Panc1 (cell line): ENCODE measurements at regions not wholly inside any gene's neighbourhood (a gene's known extent, or its start where the extent isn't known, plus 50 kb on each side); places are given as distances from the start of the nearest gene placed in this dataset.

Experiments used
- ATAC-seq: fragments of 200-7000 bp; cut with Tn5 transposase; 2 replicates; pipeline ENCODE4 v1.9.1; 2020; ENCODE audit warnings: mild to moderate bottlenecking, moderate library complexity
- BruUV-seq: library from RNA; stranded (reverse); fragments of 400-500 nt; replicated peaks from 2 replicates; lab custom pipeline; 2021; lab: Mats Ljungman, UMichigan
- CTCF ChIA-PET: fragments of 300-600 bp; sonication (Branson Sonifier 250); formaldehyde crosslinking; loops from one replicate; lab custom pipeline; 2022; ENCODE audit warnings: antibody characterized with exemption; lab: Charles Lee
- POLR2A ChIA-PET: fragments of 300-600 bp; sonication (Branson Sonifier 250); formaldehyde crosslinking; loops from one replicate; lab custom pipeline; 2022; ENCODE audit warnings: antibody characterized with exemption; lab: Charles Lee
- DNase-seq: peaks from one replicate; pipeline ENCODE4 v3.0.0-alpha.2; 2010; ENCODE audit warnings: low read depth, low spot score
- H3K27ac ChIP-seq: 2 replicates; pipeline ENCODE4 v1.5.1; 2011; ENCODE audit warnings: mild to moderate bottlenecking, low read length, inconsistent platforms
- H3K27me3 ChIP-seq: fragments of 200-500 bp; sonication (Bioruptor generic); 2 replicates; pipeline ENCODE4 v1.6.0; 2014; ENCODE audit warnings: low read length, inconsistent platforms; ENCODE audit not compliant: control insufficient read depth, insufficient read depth
- H3K36me3 ChIP-seq: fragments of 200-500 bp; sonication (Bioruptor generic); 2 replicates; pipeline ENCODE4 v1.5.1; 2014; ENCODE audit warnings: inconsistent platforms, mild to moderate bottlenecking, low read length, moderate library complexity; ENCODE audit not compliant: control insufficient read depth, insufficient read depth
- H3K4me1 ChIP-seq: 2 replicates; pipeline ENCODE4 v1.5.1; 2011; ENCODE audit warnings: inconsistent platforms, mild to moderate bottlenecking, low read length, moderate library complexity; ENCODE audit not compliant: control insufficient read depth, insufficient read depth
- H3K4me3 ChIP-seq, 2 experiments: 2 replicates each; pipeline ENCODE4 v1.5.1; 2011 to 2012; ENCODE audit warnings: low read depth in 2 of 2, low read length in 2 of 2, mild to moderate bottlenecking in 2 of 2, inconsistent platforms in 1 of 2, moderate library complexity in 1 of 2
- H3K9me3 ChIP-seq: fragments of 200-500 bp; sonication (Bioruptor generic); 2 replicates; pipeline ENCODE4 v1.5.1; 2014; ENCODE audit warnings: low read depth, mild to moderate bottlenecking, inconsistent platforms, low read length, moderate library complexity; ENCODE audit not compliant: control insufficient read depth, insufficient read depth
- POLR2AphosphoS5 ChIP-seq: IDR thresholded peaks from 2 replicates; pipeline ENCODE4 v1.6.1; 2012; ENCODE audit warnings: mild to moderate bottlenecking, low read depth, low read length, moderate library complexity
- SIN3A ChIP-seq: IDR thresholded peaks from 2 replicates; pipeline ENCODE4 v1.6.1; 2012; ENCODE audit warnings: low read depth, mild to moderate bottlenecking, low read length, moderate library complexity, borderline replicate concordance; ENCODE audit not compliant: insufficient read depth
- TCF7L2 ChIP-seq: IDR thresholded peaks from 2 replicates; pipeline ENCODE4 v1.6.1; 2011; ENCODE audit warnings: mild to moderate bottlenecking, low read depth, low read length, inconsistent platforms
- in situ Hi-C: cut with HindIII; loops from 2 replicates; pipeline ENCODE4 v1.10.0; 2016; ENCODE audit warnings: low sequenced_read_pairs, low pct_unique_long_range_greater_than_20kb
- intact Hi-C: fragments of 100-400 bp; cut with micrococcal nuclease; formaldehyde crosslinking; loops from one replicate; pipeline ENCODE4 v1.10.0; 2022; ENCODE audit not compliant: unreplicated experiment
- TF ChIP-seq, protein P1 (sequence below): fragments of 450-650 bp; IDR thresholded peaks from 2 replicates; pipeline ENCODE4 v1.5.1; 2017; ENCODE audit warnings: mild to moderate bottlenecking
- TF ChIP-seq, protein P2 (sequence below), 2 experiments: IDR thresholded peaks; 2 replicates each; pipeline ENCODE4 v1.6.1; 2011 to 2012; ENCODE audit warnings: low read depth in 2 of 2, control low read depth in 1 of 2, low read length in 1 of 2, mild to moderate bottlenecking in 1 of 2, moderate library complexity in 1 of 2; ENCODE audit not compliant: insufficient read depth in 1 of 2

DNA sequence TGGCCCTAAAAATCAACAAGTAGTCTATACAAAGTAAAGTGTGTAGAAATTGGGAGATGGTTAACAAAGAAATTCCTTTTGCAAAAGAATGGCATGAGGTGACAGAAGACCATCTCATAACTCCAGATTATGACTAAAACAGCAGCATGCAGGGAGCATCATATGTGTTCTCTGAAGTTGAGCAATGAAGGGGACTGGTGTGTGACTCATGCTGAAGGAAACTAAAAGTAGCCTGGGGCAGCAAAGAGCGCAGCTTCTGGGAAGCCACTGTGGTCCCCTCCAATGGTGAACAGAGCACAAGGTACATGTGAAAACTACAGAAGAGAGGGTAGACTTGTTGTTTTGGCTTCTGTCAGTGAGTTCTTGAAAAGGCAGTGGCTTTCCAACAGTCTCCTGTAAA is 133.4 kb downstream of the MACC1 start:
- no TSS peak for BruUV-seq
- Histone ChIP-seq H3K4me3 (no peak overlapping the region), H3K9me3 (no peaks in the 10 kb centered on the region), H3K36me3 (no peaks in the 10 kb centered on the region), H3K4me1 (no peaks in the 10 kb centered on the region), H3K27ac (no peak overlapping the region), H3K27me3 (no peaks in the 10 kb centered on the region)
- intact Hi-C loops (no loop called here), in situ Hi-C loops (no loop called here)
- POLR2A ChIA-PET: no interaction called here
- TF ChIP-seq, protein P1, sequence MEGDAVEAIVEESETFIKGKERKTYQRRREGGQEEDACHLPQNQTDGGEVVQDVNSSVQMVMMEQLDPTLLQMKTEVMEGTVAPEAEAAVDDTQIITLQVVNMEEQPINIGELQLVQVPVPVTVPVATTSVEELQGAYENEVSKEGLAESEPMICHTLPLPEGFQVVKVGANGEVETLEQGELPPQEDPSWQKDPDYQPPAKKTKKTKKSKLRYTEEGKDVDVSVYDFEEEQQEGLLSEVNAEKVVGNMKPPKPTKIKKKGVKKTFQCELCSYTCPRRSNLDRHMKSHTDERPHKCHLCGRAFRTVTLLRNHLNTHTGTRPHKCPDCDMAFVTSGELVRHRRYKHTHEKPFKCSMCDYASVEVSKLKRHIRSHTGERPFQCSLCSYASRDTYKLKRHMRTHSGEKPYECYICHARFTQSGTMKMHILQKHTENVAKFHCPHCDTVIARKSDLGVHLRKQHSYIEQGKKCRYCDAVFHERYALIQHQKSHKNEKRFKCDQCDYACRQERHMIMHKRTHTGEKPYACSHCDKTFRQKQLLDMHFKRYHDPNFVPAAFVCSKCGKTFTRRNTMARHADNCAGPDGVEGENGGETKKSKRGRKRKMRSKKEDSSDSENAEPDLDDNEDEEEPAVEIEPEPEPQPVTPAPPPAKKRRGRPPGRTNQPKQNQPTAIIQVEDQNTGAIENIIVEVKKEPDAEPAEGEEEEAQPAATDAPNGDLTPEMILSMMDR: no peak
- no peak for TF ChIP-seq SIN3A
- no peak for TF ChIP-seq TCF7L2
- TF ChIP-seq, protein P2, sequence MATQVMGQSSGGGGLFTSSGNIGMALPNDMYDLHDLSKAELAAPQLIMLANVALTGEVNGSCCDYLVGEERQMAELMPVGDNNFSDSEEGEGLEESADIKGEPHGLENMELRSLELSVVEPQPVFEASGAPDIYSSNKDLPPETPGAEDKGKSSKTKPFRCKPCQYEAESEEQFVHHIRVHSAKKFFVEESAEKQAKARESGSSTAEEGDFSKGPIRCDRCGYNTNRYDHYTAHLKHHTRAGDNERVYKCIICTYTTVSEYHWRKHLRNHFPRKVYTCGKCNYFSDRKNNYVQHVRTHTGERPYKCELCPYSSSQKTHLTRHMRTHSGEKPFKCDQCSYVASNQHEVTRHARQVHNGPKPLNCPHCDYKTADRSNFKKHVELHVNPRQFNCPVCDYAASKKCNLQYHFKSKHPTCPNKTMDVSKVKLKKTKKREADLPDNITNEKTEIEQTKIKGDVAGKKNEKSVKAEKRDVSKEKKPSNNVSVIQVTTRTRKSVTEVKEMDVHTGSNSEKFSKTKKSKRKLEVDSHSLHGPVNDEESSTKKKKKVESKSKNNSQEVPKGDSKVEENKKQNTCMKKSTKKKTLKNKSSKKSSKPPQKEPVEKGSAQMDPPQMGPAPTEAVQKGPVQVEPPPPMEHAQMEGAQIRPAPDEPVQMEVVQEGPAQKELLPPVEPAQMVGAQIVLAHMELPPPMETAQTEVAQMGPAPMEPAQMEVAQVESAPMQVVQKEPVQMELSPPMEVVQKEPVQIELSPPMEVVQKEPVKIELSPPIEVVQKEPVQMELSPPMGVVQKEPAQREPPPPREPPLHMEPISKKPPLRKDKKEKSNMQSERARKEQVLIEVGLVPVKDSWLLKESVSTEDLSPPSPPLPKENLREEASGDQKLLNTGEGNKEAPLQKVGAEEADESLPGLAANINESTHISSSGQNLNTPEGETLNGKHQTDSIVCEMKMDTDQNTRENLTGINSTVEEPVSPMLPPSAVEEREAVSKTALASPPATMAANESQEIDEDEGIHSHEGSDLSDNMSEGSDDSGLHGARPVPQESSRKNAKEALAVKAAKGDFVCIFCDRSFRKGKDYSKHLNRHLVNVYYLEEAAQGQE (IDR thresholded peaks at IDR 0.05; ENCODE audit: insufficient read depth in 1 of 2, low read depth in 2 of 2, low read length in 1 of 2): no peak
- no peak for TF ChIP-seq POLR2AphosphoS5
- CTCF ChIA-PET: no interaction called here
- DNase-seq (no peak), ATAC-seq (no peak)

DNA sequence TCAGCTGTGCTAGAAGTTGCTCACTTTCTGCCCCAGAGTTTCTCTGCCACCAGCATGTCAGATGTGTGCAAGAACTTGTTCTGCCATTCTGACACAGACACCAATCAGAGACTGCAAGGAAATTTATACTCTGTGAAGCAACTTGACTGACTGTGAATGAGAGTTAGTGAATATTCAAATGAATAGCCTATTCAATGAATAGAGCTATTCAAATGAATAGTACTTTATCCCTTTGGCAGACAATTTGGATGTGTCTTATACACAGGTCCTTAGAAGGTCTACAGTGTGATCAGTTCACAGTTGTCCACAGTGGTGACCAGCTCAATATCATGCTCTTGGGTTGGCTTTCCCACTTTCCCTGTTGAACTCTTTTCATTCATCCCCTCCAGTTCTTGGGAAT is 138.1 kb downstream of the MACC1 start:
- no TSS peak for BruUV-seq
- Histone ChIP-seq H3K36me3 (no peaks in the 10 kb centered on the region), H3K27ac (no peak overlapping the region), H3K27me3 (no peaks in the 10 kb centered on the region), H3K9me3 (no peaks in the 10 kb centered on the region), H3K4me3 (no peak overlapping the region), H3K4me1 (no peaks in the 10 kb centered on the region)
- TF ChIP-seq TCF7L2: no peak
- TF ChIP-seq SIN3A: no peak
- TF ChIP-seq, protein P2 (IDR thresholded peaks at IDR 0.05; ENCODE audit: insufficient read depth in 1 of 2, low read depth in 2 of 2, low read length in 1 of 2): no peak
- TF ChIP-seq, protein P1: no peak
- no peak for TF ChIP-seq POLR2AphosphoS5
- intact Hi-C loops (no loop called here), in situ Hi-C loops (no loop called here)
- ChIA-PET POLR2A (no interaction called here), CTCF (no interaction called here)
- no peak for ATAC-seq
- DNase-seq: no peak
